Adrenal gland (tissue), 9 donors: ENCODE measurements at regions not wholly inside any gene's neighbourhood (a gene's known extent, or its start where the extent isn't known, plus 50 kb on each side); places are given as distances from the start of the nearest gene placed in this dataset.
"Not testable (repeated sequence)": the region's sequence is repeated elsewhere in the genome, so short reads cannot be mapped to it uniquely, and the experiment has no call there.

Experiments used
- DNase-seq, 7 donors: peaks; one replicate each; pipeline ENCODE4 v3.0.0-alpha.2; 2019 to 2020
- H3K27ac ChIP-seq, 5 donors: fragments of 200-600 bp; sonication (generic) in 4 of 5; 1 replicate in 3 of 5; 2 replicates in 2 of 5; pipeline versions ENCODE4 v1.5.1 to v1.8.0; 2016 to 2020; ENCODE audit warnings: mild to moderate bottlenecking in 1 of 5
- H3K27me3 ChIP-seq: fragments of 200-600 bp; 2 replicates; pipeline ENCODE4 v1.8.0; 2021
- H3K36me3 ChIP-seq, 2 donors: fragments of 200-600 bp; replicated peaks in 1 of 2; 1 replicate in 1 of 2; 2 replicates in 1 of 2; pipeline versions ENCODE4 v1.5.1 to v1.8.0; 2018 to 2022
- H3K4me1 ChIP-seq, 2 donors: fragments of 200-600 bp; replicated peaks in 1 of 2; 1 replicate in 1 of 2; 2 replicates in 1 of 2; pipeline versions ENCODE4 v1.5.1 to v1.8.0; 2018 to 2021
- H3K4me3 ChIP-seq, 4 donors: fragments of 200-600 bp; sonication (generic) in 3 of 4; one replicate each; pipeline ENCODE4 v1.5.1; 2016 to 2018
- H3K9me3 ChIP-seq, 3 donors: fragments of 200-600 bp; sonication (generic) in 1 of 3; replicated peaks in 1 of 3; 1 replicate in 2 of 3; 2 replicates in 1 of 3; pipeline versions ENCODE4 v1.5.1 to v1.8.0; 2016 to 2021
- CTCF ChIP-seq, 6 experiments: fragments of 450-650 bp in 4 of 6; fragments of 200-600 bp in 2 of 6; sonication (generic) in 1 of 6; IDR thresholded peaks; 1 replicate in 5 of 6; 2 replicates in 1 of 6; pipeline versions ENCODE4 v1.5.1 to v1.8.0; 2016 to 2021; ENCODE audit warnings: antibody characterized with exemption in 6 of 6, mild to moderate bottlenecking in 2 of 6, moderate library complexity in 1 of 6
- POLR2A ChIP-seq, 2 donors: fragments of 450-650 bp; IDR thresholded peaks; one replicate each; pipeline ENCODE4 v1.6.1; 2017; ENCODE audit warnings: antibody characterized with exemption in 2 of 2, mild to moderate bottlenecking in 2 of 2, moderate library complexity in 1 of 2
- whole genome bisulfite sequencing, 4 donors: extraction: QIAGEN DNeasy Blood & Tissue Kit in 2 of 4; methylation state at CpG; one replicate each; pipeline versions ENCODE4 v1.1.5 to v1.1.7; 2013 to 2017; 5-methylcytosine and 5-hydroxymethylcytosine counted together
- intact Hi-C, 2 donors: fragments of 100-400 bp; cut with DNase I; formaldehyde crosslinking; loops; one replicate each; pipeline versions ENCODE4 v1.14.1 to v1.15.0; 2022 to 2023
- donor health status: healthy with polysubstance abuse.
- donor health status: Bipolar disorder and iron deficiency.
- donor health status: DM: yes; HTN: yes; CAD: no.
- donor health status: DM: no; HTN: no; CAD: no.
- donor health status: DM: no; HTN: no; CAD: no.

DNA sequence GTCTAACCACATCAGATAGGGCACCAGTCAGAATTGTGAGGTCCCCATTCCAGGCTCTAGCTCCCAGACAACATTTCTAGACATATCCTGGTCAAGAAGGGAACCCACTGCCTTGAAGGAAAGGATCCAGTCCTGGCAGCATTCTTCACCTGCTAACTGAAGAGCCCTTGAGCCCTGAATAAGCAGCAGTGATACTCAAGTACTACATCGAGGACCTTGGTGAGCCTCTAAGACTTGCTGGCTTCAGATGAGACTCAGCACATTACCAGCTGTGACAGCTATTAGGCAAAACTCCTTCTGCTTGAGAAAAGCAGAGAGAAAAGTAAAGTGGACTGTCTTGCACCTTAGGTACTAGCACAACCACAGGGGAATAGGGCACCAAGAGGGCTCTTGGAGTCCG lies 205.8 kb upstream of the F9 start:
- 76 to 86% (median 77%) methylated on average over 2 of the region's 2 CpGs; no CpG with 5 or more reads in 1 of the 4 donors for WGBS, 4 donors

DNA sequence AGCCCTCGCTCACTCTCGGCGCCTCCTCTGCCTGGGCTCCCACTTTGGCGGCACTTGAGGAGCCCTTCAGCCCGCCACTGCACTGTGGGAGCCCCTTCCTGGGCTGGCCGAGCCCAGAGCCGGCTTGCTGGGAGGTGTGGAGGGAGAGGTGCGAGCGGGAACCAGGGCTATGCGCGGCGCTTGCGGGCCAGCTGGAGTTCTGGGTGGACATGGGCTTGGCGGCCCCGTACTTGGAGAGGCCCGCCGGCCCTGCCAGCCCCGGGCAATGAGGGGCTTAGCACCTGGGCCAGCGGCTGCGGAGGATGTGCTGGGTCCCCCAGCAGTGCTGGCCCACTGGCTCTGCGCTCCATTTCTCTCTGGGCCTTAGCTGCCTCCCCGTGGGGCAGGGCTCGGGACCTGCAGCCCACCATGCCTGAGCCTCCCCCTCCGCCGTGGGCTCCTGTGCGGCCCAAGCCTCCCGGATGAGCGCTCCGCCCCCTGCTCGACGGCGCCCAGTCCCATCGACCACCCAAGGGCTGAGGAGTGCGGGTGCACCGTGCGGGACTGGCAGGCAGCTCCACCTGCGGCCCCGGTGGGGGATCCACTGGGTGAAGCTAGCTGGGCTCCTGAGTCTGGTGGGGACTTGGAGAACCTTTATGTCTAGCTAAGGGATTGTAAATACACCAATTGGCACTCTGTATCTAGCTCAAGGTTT lies 209.7 kb upstream of the F9 start:
- H3K4me1 ChIP-seq, DNase-seq, intact Hi-C loops, H3K4me3 ChIP-seq, H3K27me3 ChIP-seq, H3K27ac ChIP-seq, H3K9me3 ChIP-seq, H3K36me3 ChIP-seq: not testable (repeated sequence)
- 66 to 94% (median 91%) methylated on average over 6 to 38 of the region's 38 CpGs for WGBS, 4 donors

More for the DNA sequence above, 205.8 kb upstream of the F9 start:
- H3K4me3 ChIP-seq: no peak overlapping the region
- no peaks in the 10 kb centered on the region for H3K9me3 ChIP-seq
- DNase-seq: no peak
- H3K27me3 ChIP-seq: no peaks in the 10 kb centered on the region
- no peak overlapping the region for H3K27ac ChIP-seq
- H3K4me1 ChIP-seq: no peaks in the 10 kb centered on the region
- H3K36me3 ChIP-seq: no peaks in the 10 kb centered on the region
- no peak for TF ChIP-seq POLR2A (IDR thresholded peaks at IDR 0.05)
- no peak for TF ChIP-seq CTCF (IDR thresholded peaks at IDR 0.05)
- intact Hi-C loops: no loop called here

- intact Hi-C loops, DNase-seq, H3K4me3 ChIP-seq, H3K4me1 ChIP-seq, H3K36me3 ChIP-seq, H3K9me3 ChIP-seq, H3K27ac ChIP-seq, H3K27me3 ChIP-seq: not testable (repeated sequence)
Measured at GRCh38 chrX:139306675-139307074, 223.9 kb upstream of the F9 start.

GRCh38 chrX:139304471-139304870 lies 226.1 kb upstream of the F9 start:
- TF ChIP-seq CTCF (IDR thresholded peaks at IDR 0.05): no peak
- H3K27ac ChIP-seq: no peak overlapping the region
- WGBS, 4 donors: 28 to 83% (median 48%) methylated on average over 2 to 3 of the region's 3 CpGs
- no peaks in the 10 kb centered on the region for H3K9me3 ChIP-seq
- H3K4me3 ChIP-seq: no peak overlapping the region
- no peaks in the 10 kb centered on the region for H3K27me3 ChIP-seq
- intact Hi-C loops: no loop called here
- DNase-seq: no peak
- no peaks in the 10 kb centered on the region for H3K36me3 ChIP-seq
- H3K4me1 ChIP-seq: no peaks in the 10 kb centered on the region

- H3K4me3 ChIP-seq: no peak overlapping the region
- no peaks in the 10 kb centered on the region for H3K4me1 ChIP-seq
- H3K27ac ChIP-seq: no peak overlapping the region
- no peaks in the 10 kb centered on the region for H3K9me3 ChIP-seq
- TF ChIP-seq CTCF (IDR thresholded peaks at IDR 0.05): no peak
- TF ChIP-seq POLR2A (IDR thresholded peaks at IDR 0.05): no peak
- H3K27me3 ChIP-seq: no peaks in the 10 kb centered on the region
- intact Hi-C loops: no loop called here
- no peaks in the 10 kb centered on the region for H3K36me3 ChIP-seq
- no peak for DNase-seq
Measured at GRCh38 chrX:139299309-139299708, 231.2 kb upstream of the F9 start.
